DOHH2 (cell line): ENCODE measurements at regions not wholly inside any gene's neighbourhood (a gene's known extent, or its start where the extent isn't known, plus 50 kb on each side); places are given as distances from the start of the nearest gene placed in this dataset.

ENCODE experiments used
- H3F3A ChIP-seq: fragments of 200-600 bp; sonication (generic), shearing (Covaris generic); 2 replicates; pipeline ENCODE4 v1.6.0; 2016; ENCODE audit warnings: antibody characterized with exemption, mild to moderate bottlenecking; ENCODE audit not compliant: control insufficient read depth, insufficient read depth
- H3K27ac ChIP-seq: fragments of 200-600 bp; sonication (generic); 2 replicates; pipeline ENCODE4 v1.5.1; 2014; ENCODE audit warnings: low read depth, mild to moderate bottlenecking, low read length, moderate library complexity
- H3K27me3 ChIP-seq: fragments of 200-600 bp; sonication (generic); 2 replicates; pipeline ENCODE4 v1.6.1; 2014; ENCODE audit warnings: mild to moderate bottlenecking, low read length, mixed read lengths; ENCODE audit not compliant: control insufficient read depth
- H3K36me3 ChIP-seq: fragments of 200-600 bp; sonication (generic); 2 replicates; pipeline ENCODE4 v1.6.1; 2014; ENCODE audit warnings: mild to moderate bottlenecking, low read length, moderate library complexity, mixed read lengths; ENCODE audit not compliant: control insufficient read depth
- H3K4me1 ChIP-seq: fragments of 200-600 bp; sonication (generic); 2 replicates; pipeline ENCODE4 v1.6.1; 2014; ENCODE audit warnings: mild to moderate bottlenecking, low read length, mixed read lengths; ENCODE audit not compliant: control insufficient read depth
- H3K4me2 ChIP-seq: fragments of 200-600 bp; sonication (generic); 2 replicates; pipeline ENCODE4 v1.6.0; 2014; ENCODE audit warnings: mild to moderate bottlenecking, low read length, moderate library complexity
- H3K4me3 ChIP-seq: fragments of 200-600 bp; sonication (generic); 2 replicates; pipeline ENCODE4 v1.5.1; 2014; ENCODE audit warnings: mild to moderate bottlenecking, low read length, mixed read lengths
- H3K79me2 ChIP-seq: fragments of 200-600 bp; sonication (generic); 2 replicates; pipeline ENCODE4 v1.6.1; 2014; ENCODE audit warnings: mild to moderate bottlenecking, low read length, mixed read lengths; ENCODE audit not compliant: control insufficient read depth
- H3K9me2 ChIP-seq: fragments of 200-600 bp; sonication (generic); replicated peaks from 2 replicates; pipeline ENCODE4 v1.6.1; 2014; ENCODE audit warnings: mild to moderate bottlenecking, low read length, mixed read lengths; ENCODE audit not compliant: control insufficient read depth
- H3K9me3 ChIP-seq: fragments of 200-600 bp; sonication (generic); 2 replicates; pipeline ENCODE4 v1.6.1; 2014; ENCODE audit warnings: antibody characterized with exemption, low read length, mixed read lengths; ENCODE audit not compliant: control insufficient read depth, insufficient read depth
- H4K20me1 ChIP-seq: fragments of 200-600 bp; sonication (generic); 2 replicates; pipeline ENCODE4 v1.6.0; 2014; ENCODE audit warnings: low read depth, mild to moderate bottlenecking, antibody characterized with exemption, low read length, moderate library complexity; ENCODE audit not compliant: control insufficient read depth, insufficient read depth
- CTCF ChIP-seq: fragments of 200-600 bp; sonication (generic); IDR thresholded peaks from one replicate; pipeline ENCODE4 v1.5.1; 2014; ENCODE audit warnings: antibody characterized with exemption, mild to moderate bottlenecking, low read depth, low read length; ENCODE audit not compliant: poor library complexity, severe bottlenecking
- EZH2phosphoT487 ChIP-seq: fragments of 200-600 bp; sonication (generic); IDR thresholded peaks from 2 replicates; pipeline ENCODE4 v1.6.1; 2017; ENCODE audit warnings: borderline replicate concordance, mild to moderate bottlenecking, antibody characterized with exemption, low read length, moderate library complexity, mixed read lengths

GRCh38 chr14:101417434-101417833 is 143.9 kb upstream of the DIO3 start:
- Histone ChIP-seq H3K27me3 (no peaks in the 10 kb centered on the region), H3K4me3 (no peak overlapping the region), H3K4me2 (no peak overlapping the region), H3K79me2 (no peaks in the 10 kb centered on the region), H3K36me3 (no peaks in the 10 kb centered on the region), H3K9me3 (no peaks in the 10 kb centered on the region), H3K4me1 (peaks cover under 1% of the 10 kb centered on the region; the same call in 1 of the 2 replicates), H4K20me1 (no peaks in the 10 kb centered on the region), H3K27ac (no peak overlapping the region), H3F3A (no peaks in the 10 kb centered on the region), H3K9me2 (no peaks in the 10 kb centered on the region)
- TF ChIP-seq EZH2phosphoT487, result no peak
- TF ChIP-seq CTCF, result no peak

GRCh38 chr14:101418601-101419000 is 142.7 kb upstream of the DIO3 start:
- H3K9me3 ChIP-seq, result no peaks in the 10 kb centered on the region
- no peak overlapping the region for H3K4me2 ChIP-seq
- H3F3A ChIP-seq, result 0 out of 2 replicates have a peak, but pooled peaks cover 2% of the 10 kb centered on the region
- H3K27ac ChIP-seq, result no peak overlapping the region
- no peaks in the 10 kb centered on the region for H3K36me3 ChIP-seq
- H3K79me2 ChIP-seq, result no peaks in the 10 kb centered on the region
- H4K20me1 ChIP-seq, result no peaks in the 10 kb centered on the region
- TF ChIP-seq CTCF (no peak), EZH2phosphoT487 (no peak)
- no peak overlapping the region for H3K4me3 ChIP-seq
- no peaks in the 10 kb centered on the region for H3K9me2 ChIP-seq
- H3K27me3 ChIP-seq, result no peaks in the 10 kb centered on the region
- peaks cover 12% of the 10 kb centered on the region for H3K4me1 ChIP-seq

GRCh38 chr14:101426466-101426865 is 134.8 kb upstream of the DIO3 start:
- no peaks in the 10 kb centered on the region for H3K9me3 ChIP-seq
- H3K27ac ChIP-seq, result no peak overlapping the region
- H3K79me2 ChIP-seq, result no peaks in the 10 kb centered on the region
- H4K20me1 ChIP-seq, result no peaks in the 10 kb centered on the region
- no peak overlapping the region for H3K4me3 ChIP-seq
- H3K36me3 ChIP-seq, result no peaks in the 10 kb centered on the region
- no peak overlapping the region for H3K4me2 ChIP-seq
- TF ChIP-seq EZH2phosphoT487, result no peak
- TF ChIP-seq CTCF, result no peak
- H3K27me3 ChIP-seq, result no peaks in the 10 kb centered on the region
- peaks cover 28% of the 10 kb centered on the region for H3K4me1 ChIP-seq
- H3F3A ChIP-seq, result 0 out of 2 replicates have a peak, but pooled peaks cover 3% of the 10 kb centered on the region
- H3K9me2 ChIP-seq, result no peaks in the 10 kb centered on the region
